ENCODE measurements at regions not wholly inside any gene's neighbourhood (a gene's known extent, or its start where the extent isn't known, plus 50 kb on each side); places are given as distances from the start of the nearest gene placed in this dataset.

DNA sequence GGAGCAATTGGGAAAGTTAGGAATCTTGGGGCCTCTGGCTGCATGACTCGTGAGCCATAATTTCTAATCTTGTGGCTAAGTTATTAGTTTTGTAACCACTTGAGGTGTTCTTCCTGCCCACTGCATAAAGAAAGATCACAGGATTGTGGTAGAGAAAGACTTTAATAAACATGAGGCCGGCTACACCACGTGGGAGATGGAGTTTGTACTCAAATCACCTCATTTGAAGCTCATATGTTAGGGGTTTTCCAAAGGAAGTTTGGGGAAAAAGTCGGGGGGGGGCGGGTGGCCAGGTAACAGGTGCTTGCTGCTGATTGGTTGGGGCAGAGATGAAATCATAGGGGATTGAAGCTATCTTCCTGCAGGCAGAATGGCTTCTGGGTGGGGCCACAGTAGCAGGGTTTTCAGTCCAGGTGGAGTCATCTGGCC is 287.8 kb downstream of the ZNF674 start:
- no peak overlapping the region for H3K4me3 ChIP-seq (ENCODE audit: low read depth, low read length)
- TF ChIP-seq, protein P1, sequence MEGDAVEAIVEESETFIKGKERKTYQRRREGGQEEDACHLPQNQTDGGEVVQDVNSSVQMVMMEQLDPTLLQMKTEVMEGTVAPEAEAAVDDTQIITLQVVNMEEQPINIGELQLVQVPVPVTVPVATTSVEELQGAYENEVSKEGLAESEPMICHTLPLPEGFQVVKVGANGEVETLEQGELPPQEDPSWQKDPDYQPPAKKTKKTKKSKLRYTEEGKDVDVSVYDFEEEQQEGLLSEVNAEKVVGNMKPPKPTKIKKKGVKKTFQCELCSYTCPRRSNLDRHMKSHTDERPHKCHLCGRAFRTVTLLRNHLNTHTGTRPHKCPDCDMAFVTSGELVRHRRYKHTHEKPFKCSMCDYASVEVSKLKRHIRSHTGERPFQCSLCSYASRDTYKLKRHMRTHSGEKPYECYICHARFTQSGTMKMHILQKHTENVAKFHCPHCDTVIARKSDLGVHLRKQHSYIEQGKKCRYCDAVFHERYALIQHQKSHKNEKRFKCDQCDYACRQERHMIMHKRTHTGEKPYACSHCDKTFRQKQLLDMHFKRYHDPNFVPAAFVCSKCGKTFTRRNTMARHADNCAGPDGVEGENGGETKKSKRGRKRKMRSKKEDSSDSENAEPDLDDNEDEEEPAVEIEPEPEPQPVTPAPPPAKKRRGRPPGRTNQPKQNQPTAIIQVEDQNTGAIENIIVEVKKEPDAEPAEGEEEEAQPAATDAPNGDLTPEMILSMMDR (IDR thresholded peaks at IDR 0.05; ENCODE audit: borderline replicate concordance, insufficient read depth, low read depth, low read length) = no peak

DNA sequence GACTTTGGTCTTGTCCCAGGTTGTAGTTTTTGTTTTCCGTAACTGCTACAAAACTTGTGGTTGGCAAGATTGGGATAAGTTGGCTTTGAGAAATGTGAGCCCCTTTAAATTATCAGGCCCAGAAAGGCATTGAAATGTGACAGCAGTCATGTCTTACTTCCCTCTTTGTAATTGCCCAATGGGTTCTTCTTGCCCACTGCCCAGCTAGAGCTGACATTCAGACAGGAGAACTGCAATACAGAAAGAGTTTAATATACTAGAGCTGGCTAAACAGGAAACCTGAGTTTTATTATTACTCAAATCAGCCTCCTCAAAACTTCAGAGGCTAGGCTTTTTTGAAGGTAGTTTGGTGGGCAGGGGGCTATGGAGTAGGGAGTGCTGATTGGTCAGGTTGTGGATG is 288.3 kb downstream of the ZNF674 start:
- TF ChIP-seq, protein P1 (IDR thresholded peaks at IDR 0.05; ENCODE audit: borderline replicate concordance, insufficient read depth, low read depth, low read length) = no peak
- no peak overlapping the region for H3K4me3 ChIP-seq (ENCODE audit: low read depth, low read length)

DNA sequence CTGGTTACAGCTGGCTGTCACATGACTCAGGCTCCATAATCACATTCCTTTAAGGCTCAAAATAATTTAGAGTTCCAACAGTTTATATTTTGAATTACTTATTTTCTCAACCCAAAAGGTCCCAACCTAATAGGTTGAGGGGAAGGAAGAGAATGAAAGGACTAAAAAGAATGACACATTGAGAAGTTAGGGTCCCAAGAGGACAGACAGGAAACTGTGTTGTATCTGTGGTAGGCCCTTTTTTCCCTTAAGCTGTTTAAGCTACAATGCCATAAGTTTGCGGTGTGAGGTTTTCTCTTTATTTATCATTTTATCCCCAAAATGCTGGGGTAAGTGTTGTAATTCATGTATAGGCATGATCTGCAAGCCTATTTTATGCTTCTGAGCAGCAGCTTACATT is 290.2 kb downstream of the ZNF674 start:
- no peak overlapping the region for H3K4me3 ChIP-seq (ENCODE audit: low read depth, low read length)
- TF ChIP-seq, protein P1 (IDR thresholded peaks at IDR 0.05; ENCODE audit: borderline replicate concordance, insufficient read depth, low read depth, low read length) = no peak

DNA sequence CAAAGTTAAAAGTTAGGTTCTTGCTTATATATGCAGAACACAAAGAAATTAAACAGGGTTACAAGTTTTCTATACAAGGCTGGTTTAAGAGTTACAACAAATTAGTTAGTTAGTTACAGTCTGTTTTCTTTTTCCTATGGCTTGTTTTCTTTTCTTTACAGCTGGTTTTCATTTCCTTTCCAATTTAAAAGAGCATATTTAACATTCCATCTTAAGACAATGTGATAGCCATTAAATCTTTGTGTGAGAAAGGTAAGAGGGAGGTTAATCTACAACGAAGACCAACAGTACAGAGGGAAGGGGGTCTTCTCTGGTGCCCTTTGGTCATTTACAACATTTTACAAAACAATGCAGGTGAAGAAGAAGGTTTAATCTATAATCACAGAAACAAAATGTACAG is 290.6 kb downstream of the ZNF674 start:
- H3K4me3 ChIP-seq (ENCODE audit: low read depth, low read length) = no peak overlapping the region
- TF ChIP-seq, protein P1 (IDR thresholded peaks at IDR 0.05; ENCODE audit: borderline replicate concordance, insufficient read depth, low read depth, low read length) = no peak

DNA sequence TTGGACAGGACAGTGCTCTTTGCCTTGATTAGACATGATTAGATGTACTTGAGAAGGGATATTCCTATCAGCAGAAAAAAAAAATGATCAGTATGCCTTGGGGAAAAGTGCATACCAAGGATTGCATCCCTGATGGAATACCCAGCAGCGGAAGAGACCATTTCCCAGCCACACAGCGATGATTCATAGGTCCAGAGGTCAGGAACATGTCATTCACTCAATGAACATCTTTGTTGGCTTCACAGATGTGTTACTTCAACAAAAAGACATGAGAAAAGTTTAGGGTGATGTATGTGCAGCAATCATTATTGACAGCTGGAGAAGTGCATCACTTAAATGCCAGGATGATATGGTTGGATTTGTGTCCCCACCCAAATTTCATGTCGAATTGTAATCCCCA is 293.5 kb downstream of the ZNF674 start:
- H3K4me3 ChIP-seq (ENCODE audit: low read depth, low read length) = no peak overlapping the region
- TF ChIP-seq, protein P1 (IDR thresholded peaks at IDR 0.05; ENCODE audit: borderline replicate concordance, insufficient read depth, low read depth, low read length) = no peak

DNA sequence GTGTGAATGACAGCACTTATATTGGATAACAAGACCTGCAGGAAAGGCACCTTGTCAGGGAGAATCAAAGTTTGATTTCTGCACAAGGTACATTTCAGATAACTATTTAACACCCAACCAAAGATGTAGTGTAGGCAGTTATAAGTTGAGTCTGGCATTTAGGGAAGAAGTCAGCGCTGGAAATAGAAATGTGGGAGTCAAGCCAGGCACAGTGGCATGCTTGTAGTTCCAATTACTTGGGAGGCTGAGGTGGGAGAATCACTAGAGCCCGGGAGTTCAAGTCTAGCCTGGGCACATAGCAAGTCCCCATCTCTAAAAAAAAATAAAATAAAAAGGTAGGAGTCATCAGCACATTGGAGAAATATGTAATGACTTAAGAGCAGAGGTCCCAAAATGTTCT is 295.1 kb downstream of the ZNF674 start:
- H3K4me3 ChIP-seq (ENCODE audit: low read depth, low read length) = no peak overlapping the region
- TF ChIP-seq, protein P1 (IDR thresholded peaks at IDR 0.05; ENCODE audit: borderline replicate concordance, insufficient read depth, low read depth, low read length) = no peak

DNA sequence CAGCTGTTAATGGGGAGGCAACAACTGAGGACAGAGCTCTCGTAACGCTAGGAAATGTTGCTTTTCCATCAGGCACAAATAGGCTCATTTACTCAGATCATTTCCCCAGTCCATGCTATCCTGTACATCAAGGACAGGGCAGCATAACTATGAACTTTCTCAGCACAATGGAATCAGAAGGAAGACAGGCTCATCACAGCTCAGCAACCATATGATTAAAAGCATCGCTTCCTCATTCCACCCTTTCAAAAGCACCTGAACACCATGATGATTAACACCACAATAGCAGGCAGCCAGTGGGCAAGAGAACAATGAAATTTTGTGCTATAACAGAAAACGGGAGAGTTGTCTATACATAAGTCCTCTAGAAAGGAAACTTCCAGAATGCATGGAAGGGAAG is 297.8 kb downstream of the ZNF674 start:
- no peak overlapping the region for H3K4me3 ChIP-seq (ENCODE audit: low read depth, low read length)
- TF ChIP-seq, protein P1 (IDR thresholded peaks at IDR 0.05; ENCODE audit: borderline replicate concordance, insufficient read depth, low read depth, low read length) = no peak
